Smooth muscle cell (in vitro differentiated cells): ENCODE measurements at regions not wholly inside any gene's neighbourhood (a gene's known extent, or its start where the extent isn't known, plus 50 kb on each side); places are given as distances from the start of the nearest gene placed in this dataset.

Experiments
- DNase-seq: peaks from one replicate; lab custom pipeline; 2025; ENCODE audit not compliant: unreplicated experiment; lab: John Stamatoyannopoulos, UW
- H2AFZ ChIP-seq: fragments of 200-600 bp; sonication (generic); 2 replicates; pipeline ENCODE4 v1.6.0; 2016; ENCODE audit warnings: antibody characterized with exemption, low read depth, mild to moderate bottlenecking
- H3F3A ChIP-seq: fragments of 200-600 bp; sonication (generic); 2 replicates; pipeline ENCODE4 v1.6.0; 2017; ENCODE audit warnings: antibody characterized with exemption, low read depth
- H3K27ac ChIP-seq: fragments of 200-600 bp; sonication (generic); 2 replicates; pipeline ENCODE4 v1.5.1; 2016; ENCODE audit warnings: low read depth, mild to moderate bottlenecking
- H3K27me3 ChIP-seq: fragments of 200-600 bp; sonication (generic); 2 replicates; pipeline ENCODE4 v1.6.1; 2016; ENCODE audit warnings: low read depth, mild to moderate bottlenecking
- H3K36me3 ChIP-seq: fragments of 200-600 bp; sonication (generic); 2 replicates; pipeline ENCODE4 v1.5.1; 2016; ENCODE audit warnings: low read depth
- H3K4me1 ChIP-seq: fragments of 200-600 bp; sonication (generic); 2 replicates; pipeline ENCODE4 v1.5.1; 2016; ENCODE audit warnings: low read depth
- H3K4me2 ChIP-seq: fragments of 200-600 bp; sonication (generic); 2 replicates; pipeline ENCODE4 v1.6.0; 2016; ENCODE audit warnings: mild to moderate bottlenecking
- H3K4me3 ChIP-seq: fragments of 200-600 bp; sonication (generic); 2 replicates; pipeline ENCODE4 v1.5.1; 2016; ENCODE audit warnings: mild to moderate bottlenecking
- H3K79me2 ChIP-seq: fragments of 200-600 bp; sonication (generic); 2 replicates; pipeline ENCODE4 v1.6.0; 2016; ENCODE audit warnings: low read depth, mild to moderate bottlenecking
- H3K9ac ChIP-seq: fragments of 200-600 bp; sonication (generic); 2 replicates; pipeline ENCODE4 v1.6.0; 2016; ENCODE audit warnings: low read depth
- H3K9me3 ChIP-seq: fragments of 200-600 bp; sonication (generic); replicated peaks from 2 replicates; pipeline ENCODE4 v1.5.1; 2016; ENCODE audit warnings: low read depth
- H4K20me1 ChIP-seq: fragments of 200-600 bp; sonication (generic); 2 replicates; pipeline ENCODE4 v1.6.0; 2016; ENCODE audit warnings: low read depth
- WGBS: methylation state at CpG from one replicate; pipeline ENCODE4 v1.1.7; 2016; ENCODE audit warnings: low lambda C conversion rate; 5-methylcytosine and 5-hydroxymethylcytosine counted together
- TF ChIP-seq, protein P1 (sequence below): fragments of 200-600 bp; sonication (generic); IDR thresholded peaks from 2 replicates; pipeline ENCODE4 v1.5.1; 2017; ENCODE audit warnings: borderline replicate concordance, mild to moderate bottlenecking, antibody characterized with exemption; ENCODE audit not compliant: insufficient read depth, poor library complexity, severe bottlenecking

DNA sequence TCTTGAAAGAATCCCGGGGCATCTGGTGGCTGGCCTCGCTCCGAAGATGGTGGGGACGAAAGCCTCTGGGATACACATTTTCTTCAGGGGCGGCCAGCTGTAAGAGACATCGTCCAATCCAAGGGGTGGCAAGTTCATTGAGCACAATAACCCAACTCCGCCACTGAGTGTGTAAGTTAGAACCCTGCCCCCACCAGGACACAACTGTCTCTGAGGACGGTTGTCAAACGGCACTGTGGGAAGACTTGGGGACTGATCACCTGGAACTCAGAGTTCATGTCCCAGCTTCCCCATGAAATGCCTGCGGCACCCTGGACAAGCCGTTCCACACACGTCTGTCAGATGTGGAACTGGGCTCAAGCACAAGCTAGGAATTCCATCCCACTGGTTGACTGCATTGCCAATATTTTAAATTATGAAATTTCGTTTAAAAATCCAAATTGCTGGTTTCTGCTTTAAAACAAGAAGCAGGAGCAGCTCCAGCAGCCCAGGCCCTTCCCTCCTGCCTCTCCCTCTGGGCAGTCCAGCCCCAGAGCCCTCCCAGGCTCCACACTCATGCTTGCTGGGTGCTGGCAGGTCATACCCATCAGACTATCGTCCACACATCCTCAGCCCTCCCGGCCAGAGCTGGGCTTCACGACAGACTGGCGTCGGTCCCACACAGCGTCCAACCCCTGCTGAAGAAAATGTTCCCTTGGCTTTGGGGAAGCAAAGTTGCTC lies 80.9 kb upstream of the AFDN start:
- peaks cover 10% of the 10 kb centered on the region for H3K4me1 ChIP-seq
- no peak overlapping the region for H3K4me3 ChIP-seq
- H3K9ac ChIP-seq: no peak overlapping the region
- no peaks in the 10 kb centered on the region for H3K79me2 ChIP-seq
- no peaks in the 10 kb centered on the region for H4K20me1 ChIP-seq
- peak overlapping the region; percentile 67 for H3K4me2 ChIP-seq
- H3K27me3 ChIP-seq: no peaks in the 10 kb centered on the region
- no peaks in the 10 kb centered on the region for H3K9me3 ChIP-seq
- peaks cover 9% of the 10 kb centered on the region for H3F3A ChIP-seq
- H3K36me3 ChIP-seq: no peaks in the 10 kb centered on the region
- peak overlapping the region; percentile 52 for H3K27ac ChIP-seq
- no peak for DNase-seq
- TF ChIP-seq, protein P1, sequence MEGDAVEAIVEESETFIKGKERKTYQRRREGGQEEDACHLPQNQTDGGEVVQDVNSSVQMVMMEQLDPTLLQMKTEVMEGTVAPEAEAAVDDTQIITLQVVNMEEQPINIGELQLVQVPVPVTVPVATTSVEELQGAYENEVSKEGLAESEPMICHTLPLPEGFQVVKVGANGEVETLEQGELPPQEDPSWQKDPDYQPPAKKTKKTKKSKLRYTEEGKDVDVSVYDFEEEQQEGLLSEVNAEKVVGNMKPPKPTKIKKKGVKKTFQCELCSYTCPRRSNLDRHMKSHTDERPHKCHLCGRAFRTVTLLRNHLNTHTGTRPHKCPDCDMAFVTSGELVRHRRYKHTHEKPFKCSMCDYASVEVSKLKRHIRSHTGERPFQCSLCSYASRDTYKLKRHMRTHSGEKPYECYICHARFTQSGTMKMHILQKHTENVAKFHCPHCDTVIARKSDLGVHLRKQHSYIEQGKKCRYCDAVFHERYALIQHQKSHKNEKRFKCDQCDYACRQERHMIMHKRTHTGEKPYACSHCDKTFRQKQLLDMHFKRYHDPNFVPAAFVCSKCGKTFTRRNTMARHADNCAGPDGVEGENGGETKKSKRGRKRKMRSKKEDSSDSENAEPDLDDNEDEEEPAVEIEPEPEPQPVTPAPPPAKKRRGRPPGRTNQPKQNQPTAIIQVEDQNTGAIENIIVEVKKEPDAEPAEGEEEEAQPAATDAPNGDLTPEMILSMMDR: no peak
- H2AFZ ChIP-seq: no peak overlapping the region
- WGBS: 65% methylated on average over 19 of the region's 19 CpGs

DNA sequence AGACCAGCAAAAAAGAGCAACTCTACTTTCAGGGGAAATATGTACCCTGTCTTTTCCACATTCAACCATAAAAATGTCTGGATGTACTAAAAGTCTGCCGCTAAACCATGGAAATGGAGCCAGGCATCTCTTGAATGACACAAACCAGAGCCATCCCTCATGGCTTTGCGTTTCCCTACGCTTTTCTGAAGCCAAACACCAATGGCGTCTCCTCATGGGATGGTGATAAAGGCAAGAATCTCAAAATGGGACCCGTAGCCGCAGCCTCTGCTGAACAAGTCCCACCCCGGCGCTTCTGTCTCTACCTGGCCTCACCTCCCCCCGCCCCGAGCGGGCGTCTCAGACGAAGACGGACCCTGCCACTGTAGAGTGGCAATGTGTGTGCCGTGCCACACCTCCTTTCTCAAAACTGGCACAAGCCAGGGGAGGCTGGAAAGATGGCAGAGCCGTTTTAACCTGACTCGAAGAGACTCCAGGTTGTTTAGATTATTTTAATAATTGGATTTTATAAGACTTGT lies 80.3 kb upstream of the AFDN start:
- WGBS: 82% methylated on average over 17 of the region's 17 CpGs
- Histone ChIP-seq H3K27me3 (no peaks in the 10 kb centered on the region), H3K4me2 (no peak overlapping the region), H3K27ac (no peak overlapping the region), H3K9me3 (no peaks in the 10 kb centered on the region), H3K36me3 (no peaks in the 10 kb centered on the region), H3F3A (peaks cover 9% of the 10 kb centered on the region), H3K9ac (no peak overlapping the region), H3K4me1 (peaks cover 10% of the 10 kb centered on the region), H3K79me2 (no peaks in the 10 kb centered on the region), H4K20me1 (no peaks in the 10 kb centered on the region), H2AFZ (no peak overlapping the region), H3K4me3 (no peak overlapping the region)
- no peak for DNase-seq
- TF ChIP-seq, protein P1: no peak

DNA sequence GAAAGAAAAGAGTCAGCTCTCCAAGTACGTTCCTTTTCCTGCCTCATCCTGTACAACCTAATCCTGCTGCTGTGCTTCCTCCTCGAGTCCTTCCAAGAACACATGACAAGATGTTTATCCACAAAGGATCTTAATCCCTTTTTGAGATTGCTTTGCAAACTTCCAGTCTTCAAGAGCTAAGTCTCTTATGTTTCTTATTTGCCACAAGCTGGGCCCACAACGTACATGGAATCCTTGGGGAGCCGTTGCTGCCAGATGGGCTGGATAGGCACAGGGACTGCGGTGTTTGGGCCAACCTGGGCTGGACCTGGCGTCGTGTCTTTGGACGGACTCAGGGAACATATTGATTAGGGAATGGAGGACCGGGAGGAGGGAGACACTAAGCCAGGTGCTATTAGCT lies 79.7 kb upstream of the AFDN start:
- Histone ChIP-seq H3F3A (peaks cover 9% of the 10 kb centered on the region), H3K27ac (no peak overlapping the region), H3K79me2 (no peaks in the 10 kb centered on the region), H3K4me1 (peaks cover 10% of the 10 kb centered on the region), H3K4me3 (no peak overlapping the region), H3K9me3 (no peaks in the 10 kb centered on the region), H3K36me3 (no peaks in the 10 kb centered on the region), H3K27me3 (no peaks in the 10 kb centered on the region), H4K20me1 (no peaks in the 10 kb centered on the region), H2AFZ (no peak overlapping the region), H3K4me2 (no peak overlapping the region), H3K9ac (no peak overlapping the region)
- WGBS: 69% methylated on average over 9 of the region's 9 CpGs
- TF ChIP-seq, protein P1: no peak
- DNase-seq: no peak

DNA sequence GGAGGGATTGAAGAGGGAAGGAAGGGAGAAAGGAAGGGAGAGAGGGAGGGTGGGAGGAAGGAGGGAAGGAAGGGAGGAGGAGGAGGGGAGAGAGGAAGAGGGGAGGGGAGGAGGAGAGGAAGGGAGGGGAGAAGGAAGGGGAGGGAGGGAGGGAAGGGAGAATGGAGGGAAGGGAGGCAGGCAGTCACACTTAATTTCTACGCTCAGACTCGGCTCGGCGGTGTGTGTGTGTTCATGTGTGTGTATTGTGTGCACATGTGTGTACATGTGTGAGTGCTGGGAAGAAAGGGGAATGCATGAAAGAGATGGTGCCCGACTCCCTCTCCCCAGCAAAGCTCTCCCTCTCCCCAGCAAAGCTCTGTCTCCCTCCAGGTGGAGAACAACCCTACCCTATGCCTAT lies 79.1 kb upstream of the AFDN start:
- no peak overlapping the region for H2AFZ ChIP-seq
- no peaks in the 10 kb centered on the region for H3K79me2 ChIP-seq
- 100% methylated on average over 4 of the region's 5 CpGs for WGBS
- H3K4me3 ChIP-seq: no peak overlapping the region
- peaks cover 9% of the 10 kb centered on the region for H3F3A ChIP-seq
- peaks cover 9% of the 10 kb centered on the region for H3K4me1 ChIP-seq
- no peak for DNase-seq
- H3K9ac ChIP-seq: no peak overlapping the region
- no peaks in the 10 kb centered on the region for H3K9me3 ChIP-seq
- H3K36me3 ChIP-seq: no peaks in the 10 kb centered on the region
- no peaks in the 10 kb centered on the region for H3K27me3 ChIP-seq
- no peak overlapping the region for H3K27ac ChIP-seq
- no peaks in the 10 kb centered on the region for H4K20me1 ChIP-seq
- H3K4me2 ChIP-seq: no peak overlapping the region
- TF ChIP-seq, protein P1: no peak
